ENCODE measurements at regions not wholly inside any gene's neighbourhood (a gene's known extent, or its start where the extent isn't known, plus 50 kb on each side); places are given as distances from the start of the nearest gene placed in this dataset.

GRCh38 chr7:12120632-12121031 is 90.5 kb upstream of the TMEM106B start:
- no peak overlapping the region for H3K4me3 ChIP-seq (ENCODE audit: low read depth, low read length)

- no peak overlapping the region for H3K4me3 ChIP-seq (ENCODE audit: low read depth, low read length)
Observed at GRCh38 chr7:12123172-12123571, 87.9 kb upstream of the TMEM106B start.

DNA sequence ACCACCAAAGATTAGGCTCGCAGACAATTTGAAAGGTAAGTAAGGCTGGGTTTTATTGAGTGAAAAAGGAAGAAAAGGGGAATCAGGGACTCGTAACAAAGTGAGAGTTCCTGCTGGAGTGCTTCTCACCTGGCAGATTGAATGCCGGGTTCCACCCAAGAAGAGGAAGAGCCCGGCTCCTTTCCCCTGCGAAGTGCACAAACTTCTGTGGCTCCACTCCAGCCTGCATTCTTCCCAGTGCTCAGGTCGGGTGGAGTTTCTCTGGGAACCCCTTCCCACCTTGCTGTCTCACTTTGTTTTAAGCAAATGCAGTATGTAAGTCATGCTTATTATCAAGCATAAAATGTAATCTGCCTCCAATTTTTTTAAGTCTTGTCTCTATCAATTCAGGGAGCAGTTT is 87.1 kb upstream of the TMEM106B start:
- H3K4me3 ChIP-seq (ENCODE audit: low read depth, low read length): no peak overlapping the region

DNA sequence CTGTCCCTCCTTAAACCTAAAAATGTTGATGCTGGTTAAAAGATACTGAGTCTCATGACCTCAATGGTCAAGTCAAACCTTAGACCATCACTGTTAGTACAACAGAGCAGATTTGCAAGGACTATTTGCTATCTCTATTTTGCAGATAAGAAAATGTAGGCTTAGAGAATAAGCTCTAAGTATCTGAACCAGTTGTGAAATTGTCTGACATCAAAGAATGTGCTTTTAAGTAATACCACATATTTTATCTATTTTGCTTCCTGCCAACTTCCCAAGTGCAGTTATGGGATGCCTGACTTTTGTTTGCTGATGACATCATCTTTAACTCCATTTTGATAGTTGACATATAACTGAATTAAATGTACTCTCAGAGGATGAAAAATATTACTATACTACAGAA is 83.6 kb upstream of the TMEM106B start:
- H3K4me3 ChIP-seq (ENCODE audit: low read depth, low read length): no peak overlapping the region

GRCh38 chr7:12130609-12131008 is 80.5 kb upstream of the TMEM106B start:
- no peak overlapping the region for H3K4me3 ChIP-seq (ENCODE audit: low read depth, low read length)

- H3K4me3 ChIP-seq (ENCODE audit: low read depth, low read length): no peak overlapping the region
Observed at GRCh38 chr7:12131122-12131521, 80.0 kb upstream of the TMEM106B start.

GRCh38 chr7:12133865-12134264 is 77.2 kb upstream of the TMEM106B start:
- no peak overlapping the region for H3K4me3 ChIP-seq (ENCODE audit: low read depth, low read length)

GRCh38 chr7:12136523-12136922 is 74.6 kb upstream of the TMEM106B start:
- no peak overlapping the region for H3K4me3 ChIP-seq (ENCODE audit: low read depth, low read length)

- H3K4me3 ChIP-seq (ENCODE audit: low read depth, low read length): no peak overlapping the region
Observed at GRCh38 chr7:12137283-12137682, 73.8 kb upstream of the TMEM106B start.

DNA sequence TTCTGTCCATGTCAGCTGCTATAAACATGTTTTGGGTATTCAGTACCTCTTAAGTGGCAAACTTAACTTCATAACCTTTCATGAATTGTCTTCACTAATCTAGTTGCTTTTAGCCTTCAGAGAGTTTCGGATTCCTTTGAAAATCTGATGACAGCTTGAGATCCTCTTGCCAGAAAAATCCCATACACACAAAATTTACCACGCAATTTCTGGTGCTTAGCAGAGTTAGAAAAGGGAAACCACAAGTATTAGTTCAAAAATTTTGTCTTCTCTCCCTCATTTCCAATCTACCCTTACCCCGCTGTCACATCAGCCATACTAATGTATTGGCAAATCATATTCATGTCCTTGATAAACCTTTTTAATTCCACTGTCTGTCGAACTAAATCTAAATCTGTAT is 72.7 kb upstream of the TMEM106B start:
- H3K4me3 ChIP-seq (ENCODE audit: low read depth, low read length): no peak overlapping the region

DNA sequence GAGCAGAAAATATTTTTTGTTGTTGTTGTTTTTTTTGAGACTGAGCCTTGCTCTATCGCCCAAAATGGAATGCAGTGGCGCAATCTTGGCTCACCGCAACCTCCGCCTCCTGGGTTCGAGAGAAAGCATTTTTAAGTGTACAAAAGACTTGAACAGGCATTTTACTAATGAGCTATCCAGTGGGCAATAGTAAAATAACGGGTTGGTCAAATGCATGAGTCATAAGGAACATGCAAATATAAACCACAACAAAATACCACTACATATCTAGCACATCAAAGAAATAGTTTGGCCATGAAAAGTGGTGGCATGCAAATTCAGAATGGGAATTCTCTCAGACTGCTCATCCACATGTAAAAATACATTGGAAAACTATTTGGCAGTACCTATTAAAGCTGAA is 71.7 kb upstream of the TMEM106B start:
- no peak overlapping the region for H3K4me3 ChIP-seq (ENCODE audit: low read depth, low read length)

DNA sequence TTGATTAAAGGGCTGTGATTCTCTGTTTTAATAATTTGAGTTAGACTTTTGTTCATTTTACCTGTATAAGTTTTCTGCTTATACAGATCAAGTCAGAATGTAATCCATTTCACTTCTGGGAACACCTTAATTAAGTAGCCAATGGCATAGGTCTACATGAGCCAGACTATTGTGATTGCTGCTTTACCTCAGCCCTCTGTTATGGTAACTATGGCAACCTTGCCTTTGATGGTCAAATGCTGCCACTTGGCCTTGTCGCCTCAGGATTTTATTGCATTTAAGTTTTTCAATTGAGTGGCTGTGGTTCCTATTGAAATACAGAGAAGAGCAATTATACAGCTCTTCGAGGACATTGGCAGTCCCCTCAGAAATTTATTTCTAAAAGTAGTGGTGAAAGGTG is 64.3 kb upstream of the TMEM106B start:
- H3K4me3 ChIP-seq (ENCODE audit: low read depth, low read length): no peak overlapping the region

DNA sequence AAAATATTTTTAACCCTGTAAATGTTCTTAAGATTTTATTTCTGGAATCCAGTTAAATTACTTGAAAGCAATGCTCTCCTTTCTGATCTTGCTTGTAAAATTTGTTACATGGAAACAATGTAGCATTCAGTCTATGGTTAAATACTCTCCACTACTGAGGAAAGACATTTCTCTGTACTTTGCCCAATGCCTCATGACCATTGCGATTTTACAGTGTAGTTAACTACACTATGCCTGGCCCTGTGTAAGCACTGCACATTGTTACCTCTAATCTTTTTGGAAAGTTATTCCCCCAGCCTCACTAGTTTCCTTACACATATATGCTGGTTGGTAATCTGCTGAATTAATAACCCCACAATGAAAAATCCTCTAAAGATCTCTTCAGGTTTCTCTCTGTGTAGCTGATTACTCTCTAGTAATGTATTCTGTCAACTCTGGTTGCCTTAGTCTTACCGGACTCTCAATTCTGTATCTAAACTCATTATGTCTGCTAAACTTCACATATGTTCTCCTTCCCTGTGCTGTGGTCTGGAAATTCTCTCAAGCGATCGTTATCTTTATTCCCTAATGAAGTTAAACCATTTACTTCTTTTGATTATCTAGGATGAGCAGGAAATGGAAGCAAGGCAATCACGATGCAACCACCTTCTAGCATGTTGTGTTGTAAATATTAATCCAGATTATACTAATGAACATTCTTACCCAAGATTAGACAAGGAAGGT is 58.7 kb upstream of the TMEM106B start:
- H3K4me3 ChIP-seq (ENCODE audit: low read depth, low read length): no peak overlapping the region

- H3K4me3 ChIP-seq (ENCODE audit: low read depth, low read length): no peak overlapping the region
Observed at GRCh38 chr7:12154119-12154518, 57.0 kb upstream of the TMEM106B start.

- H3K4me3 ChIP-seq (ENCODE audit: low read depth, low read length): no peak overlapping the region
Observed at GRCh38 chr7:12157517-12157916, 53.6 kb upstream of the TMEM106B start.

- no peak overlapping the region for H3K4me3 ChIP-seq (ENCODE audit: low read depth, low read length)
Observed at GRCh38 chr7:12158334-12159060, 52.6 kb upstream of the TMEM106B start.

GRCh38 chr7:12161146-12161545 is 49.9 kb upstream of the TMEM106B start:
- H3K4me3 ChIP-seq (ENCODE audit: low read depth, low read length): no peak overlapping the region
